ENCODE measurements at regions not wholly inside any gene's neighbourhood (a gene's known extent, or its start where the extent isn't known, plus 50 kb on each side); places are given as distances from the start of the nearest gene placed in this dataset.

- TF ChIP-seq POLR2A (IDR thresholded peaks at IDR 0.05) (no peak), POLR2AphosphoS5 (IDR thresholded peaks at IDR 0.05) (no peak)
- TF ChIP-seq, protein P1, sequence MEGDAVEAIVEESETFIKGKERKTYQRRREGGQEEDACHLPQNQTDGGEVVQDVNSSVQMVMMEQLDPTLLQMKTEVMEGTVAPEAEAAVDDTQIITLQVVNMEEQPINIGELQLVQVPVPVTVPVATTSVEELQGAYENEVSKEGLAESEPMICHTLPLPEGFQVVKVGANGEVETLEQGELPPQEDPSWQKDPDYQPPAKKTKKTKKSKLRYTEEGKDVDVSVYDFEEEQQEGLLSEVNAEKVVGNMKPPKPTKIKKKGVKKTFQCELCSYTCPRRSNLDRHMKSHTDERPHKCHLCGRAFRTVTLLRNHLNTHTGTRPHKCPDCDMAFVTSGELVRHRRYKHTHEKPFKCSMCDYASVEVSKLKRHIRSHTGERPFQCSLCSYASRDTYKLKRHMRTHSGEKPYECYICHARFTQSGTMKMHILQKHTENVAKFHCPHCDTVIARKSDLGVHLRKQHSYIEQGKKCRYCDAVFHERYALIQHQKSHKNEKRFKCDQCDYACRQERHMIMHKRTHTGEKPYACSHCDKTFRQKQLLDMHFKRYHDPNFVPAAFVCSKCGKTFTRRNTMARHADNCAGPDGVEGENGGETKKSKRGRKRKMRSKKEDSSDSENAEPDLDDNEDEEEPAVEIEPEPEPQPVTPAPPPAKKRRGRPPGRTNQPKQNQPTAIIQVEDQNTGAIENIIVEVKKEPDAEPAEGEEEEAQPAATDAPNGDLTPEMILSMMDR (IDR thresholded peaks at IDR 0.05), result no peak
Observed at GRCh38 chr12:74685385-74685784, 147.8 kb downstream of the ATXN7L3B start.
